ENCODE measurements at regions not wholly inside any gene's neighbourhood (a gene's known extent, or its start where the extent isn't known, plus 50 kb on each side); places are given as distances from the start of the nearest gene placed in this dataset.

DNA sequence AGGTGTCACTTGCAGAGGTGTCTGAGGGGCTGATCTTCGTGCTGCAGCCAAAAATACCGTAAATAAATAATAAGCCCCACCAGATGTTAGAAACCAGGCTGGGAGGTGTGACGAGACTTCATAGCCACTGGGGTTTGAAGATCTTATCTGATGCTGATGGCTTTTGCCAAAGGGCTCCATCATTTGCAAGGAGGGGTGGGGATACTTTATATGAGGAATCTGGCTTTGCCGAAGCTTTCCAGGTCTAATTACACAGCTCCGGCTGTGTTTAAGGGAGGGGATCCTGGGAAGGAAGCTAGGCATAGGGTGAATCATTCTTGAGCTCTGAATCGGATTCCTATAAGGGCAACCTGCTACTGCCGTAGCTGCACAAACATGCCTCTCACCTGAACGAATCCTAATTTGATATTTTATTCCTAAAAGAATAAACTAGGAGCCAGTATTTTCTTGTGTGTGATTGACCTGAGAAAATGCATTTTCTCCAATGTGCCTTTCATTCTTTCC, 249.6 kb downstream of the SOD2 start:
- no peak for DNase-seq (ENCODE audit: low read depth, low spot score)

DNA sequence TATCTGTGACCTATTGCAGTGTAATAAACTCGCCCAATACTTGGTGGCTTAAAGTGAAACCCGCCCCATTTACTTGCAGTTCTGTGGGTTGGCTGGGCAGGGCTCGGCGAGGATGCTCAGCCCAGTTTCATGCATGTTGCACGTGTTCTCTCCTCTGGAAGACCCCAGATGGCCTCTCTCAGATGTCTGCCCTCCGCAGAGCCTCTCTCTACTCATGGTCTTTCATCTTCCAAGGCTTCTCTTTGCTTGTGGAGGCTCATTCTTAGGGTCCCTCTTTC, 251.4 kb downstream of the SOD2 start:
- DNase-seq (ENCODE audit: low read depth, low spot score): no peak

DNA sequence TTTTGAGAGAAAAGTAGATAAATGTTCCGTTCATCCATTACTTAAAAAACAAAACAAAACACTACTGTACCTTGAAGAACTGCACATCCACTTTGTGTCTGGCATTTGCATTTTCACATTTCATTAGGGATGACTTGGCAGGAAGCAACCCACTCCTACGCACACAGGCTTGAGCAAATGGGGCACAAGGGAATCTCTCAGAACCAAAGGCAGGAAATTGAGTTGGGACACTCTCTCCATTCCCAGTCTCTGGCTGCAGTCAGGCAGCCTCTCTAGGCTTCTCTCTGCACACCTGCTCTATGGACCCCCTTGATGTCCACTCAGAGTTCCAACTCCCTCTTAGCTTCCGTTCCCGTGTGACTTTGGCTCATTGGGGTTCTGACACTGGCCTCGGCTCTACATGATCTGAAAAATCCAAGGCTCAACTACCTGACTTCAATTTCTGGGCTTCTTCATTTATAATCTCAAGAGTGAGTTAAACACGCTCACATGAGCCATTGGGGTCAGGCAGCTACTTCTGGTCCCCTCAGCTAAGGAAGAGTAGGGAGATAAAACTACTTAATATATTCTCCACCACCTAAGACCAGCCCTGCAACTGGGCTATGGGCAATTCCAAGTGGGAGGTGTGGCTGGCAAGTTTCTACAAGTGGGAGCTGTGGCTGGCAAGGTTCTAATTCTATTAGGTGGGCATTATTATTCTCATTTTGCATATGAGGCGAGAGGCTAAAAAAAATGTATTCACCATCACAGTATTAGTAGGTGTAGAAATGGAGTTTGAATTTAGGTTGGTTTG, 251.9 kb downstream of the SOD2 start:
- no peak for DNase-seq (ENCODE audit: low read depth, low spot score)

DNA sequence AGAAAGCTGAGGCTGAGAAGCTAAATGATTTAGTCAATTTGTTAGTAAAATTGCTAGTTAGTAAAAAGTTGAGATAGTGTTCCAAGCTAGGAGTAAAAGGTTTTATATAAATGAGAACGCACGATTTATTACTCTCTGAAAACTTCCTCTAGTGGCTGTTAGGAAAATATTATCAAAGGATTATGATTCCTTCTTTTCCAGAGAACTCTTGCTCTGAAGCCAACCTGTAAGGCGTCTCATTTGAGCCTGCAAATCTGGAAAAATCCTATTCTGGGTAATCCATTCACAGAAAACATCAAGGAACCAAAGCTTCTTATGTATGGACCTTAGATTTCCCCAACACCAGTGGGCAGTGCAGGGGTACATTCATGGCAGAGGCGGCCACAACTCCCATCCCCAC, 252.7 kb downstream of the SOD2 start:
- no peak for DNase-seq (ENCODE audit: low read depth, low spot score)

DNA sequence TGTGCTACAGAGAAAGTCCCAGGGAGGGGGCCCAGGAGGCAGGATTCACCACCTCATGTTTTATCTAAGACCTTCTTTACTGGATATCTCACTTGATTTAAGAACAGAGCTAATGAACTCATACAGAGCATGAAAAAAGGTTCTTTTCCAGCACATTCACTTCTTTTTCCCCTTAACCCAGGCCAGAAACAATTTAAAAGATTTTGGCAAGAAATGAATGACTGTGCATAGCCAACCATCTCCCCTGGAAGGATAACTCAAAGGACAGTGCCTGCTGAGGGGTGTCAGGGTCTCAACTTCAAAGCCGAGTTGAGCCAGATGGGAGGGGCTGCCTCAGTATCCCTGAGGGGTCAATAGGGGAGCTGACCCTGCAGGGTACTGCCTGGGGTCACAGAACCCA, 253.4 kb downstream of the SOD2 start:
- no peak for DNase-seq (ENCODE audit: low read depth, low spot score)

DNA sequence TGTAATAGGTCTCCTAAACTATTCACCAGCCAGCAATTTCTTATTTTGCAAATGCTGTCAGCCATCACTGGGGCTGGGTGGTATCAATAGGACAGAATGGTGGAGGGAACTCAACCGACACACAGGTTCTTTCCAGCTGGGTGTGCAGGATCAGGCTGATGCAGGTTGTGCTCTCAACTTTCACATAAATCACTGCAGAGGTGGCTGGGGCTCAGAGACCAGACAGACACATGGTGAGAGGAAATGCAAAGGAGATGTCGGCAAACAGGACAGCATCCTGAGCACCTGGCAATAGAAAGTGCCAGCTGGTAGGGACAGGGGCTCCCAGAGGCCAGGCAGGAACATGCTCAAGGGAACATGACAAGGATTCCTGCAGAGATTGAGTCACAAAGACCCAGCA, 254.9 kb downstream of the SOD2 start:
- no peak for DNase-seq (ENCODE audit: low read depth, low spot score)

DNA sequence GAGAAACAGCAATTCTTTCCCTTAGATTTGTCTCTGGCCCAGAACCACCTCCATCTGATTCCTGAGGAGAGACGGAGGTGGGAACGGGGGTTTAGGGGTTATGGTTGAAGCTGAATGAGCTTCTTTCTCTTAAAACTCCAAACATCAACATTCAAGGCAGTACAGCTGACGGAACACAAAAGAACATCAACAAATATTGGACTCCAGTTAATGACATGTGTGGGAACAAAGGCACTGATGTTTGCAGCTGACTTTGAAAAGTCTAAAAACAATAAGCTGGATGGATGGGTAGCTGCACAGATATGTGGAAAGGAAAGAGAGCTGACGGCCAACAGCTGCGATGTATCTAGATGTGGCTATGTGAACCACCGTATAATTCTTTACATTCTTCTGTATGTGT, 256.5 kb downstream of the SOD2 start:
- DNase-seq (ENCODE audit: low read depth, low spot score): no peak

DNA sequence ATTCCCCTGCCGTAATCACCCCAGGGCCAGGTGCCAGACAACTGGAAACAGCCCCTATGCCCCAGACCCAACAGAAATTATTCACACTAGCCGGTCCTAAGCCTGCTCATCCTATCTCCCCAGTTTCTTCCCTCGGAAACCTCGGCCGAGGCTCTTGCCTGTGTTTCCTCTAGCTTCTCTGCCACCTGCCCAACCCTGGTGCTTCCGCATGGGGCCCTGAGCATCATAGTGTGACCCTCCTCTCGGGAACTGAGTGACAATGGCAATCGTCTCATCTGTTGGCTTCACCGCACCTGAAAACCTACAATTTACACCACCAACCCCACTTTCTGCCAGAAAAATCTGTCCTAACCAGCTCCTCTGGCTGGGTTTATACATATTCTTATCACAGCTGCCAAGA, 257.3 kb downstream of the SOD2 start:
- DNase-seq (ENCODE audit: low read depth, low spot score): no peak

DNA sequence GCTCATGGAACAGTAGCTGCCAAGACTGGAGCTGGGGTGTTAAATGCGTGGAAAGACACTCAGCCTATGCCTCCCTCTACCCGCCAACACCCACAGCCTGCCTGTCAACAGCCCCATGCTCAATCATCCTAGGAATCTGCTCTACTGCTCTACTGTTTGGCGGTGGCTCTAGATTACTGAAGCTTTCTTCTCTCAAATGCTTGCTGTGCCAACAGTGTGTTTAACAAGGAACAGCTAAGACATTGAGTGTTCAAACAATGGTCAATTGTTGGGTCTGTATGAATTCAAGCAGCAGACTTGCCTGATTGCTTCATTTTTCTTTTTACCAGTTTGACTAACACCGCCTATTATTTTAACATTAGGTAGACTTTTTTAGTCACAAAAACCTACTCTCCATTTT, 258.6 kb downstream of the SOD2 start:
- DNase-seq (ENCODE audit: low read depth, low spot score): no peak

DNA sequence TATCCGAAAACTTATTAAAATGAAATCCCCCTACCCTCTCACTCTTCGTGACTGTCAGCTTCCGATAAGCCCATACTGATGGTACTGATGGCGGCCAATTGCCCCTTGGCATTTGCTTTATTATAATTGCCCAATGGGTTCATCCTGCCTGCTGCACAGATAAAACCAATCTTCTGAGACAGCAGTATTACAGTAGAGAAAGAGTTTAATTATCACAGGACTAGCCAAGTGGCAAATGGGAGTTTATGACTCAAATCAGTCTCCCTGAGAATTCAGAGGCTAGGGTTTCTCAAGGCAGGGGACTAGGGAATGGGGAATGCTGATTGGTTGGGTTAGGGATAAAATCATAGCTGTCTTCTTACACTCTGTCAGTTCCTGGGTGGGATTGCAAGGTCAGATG, 259.5 kb downstream of the SOD2 start:
- DNase-seq (ENCODE audit: low read depth, low spot score): no peak

DNA sequence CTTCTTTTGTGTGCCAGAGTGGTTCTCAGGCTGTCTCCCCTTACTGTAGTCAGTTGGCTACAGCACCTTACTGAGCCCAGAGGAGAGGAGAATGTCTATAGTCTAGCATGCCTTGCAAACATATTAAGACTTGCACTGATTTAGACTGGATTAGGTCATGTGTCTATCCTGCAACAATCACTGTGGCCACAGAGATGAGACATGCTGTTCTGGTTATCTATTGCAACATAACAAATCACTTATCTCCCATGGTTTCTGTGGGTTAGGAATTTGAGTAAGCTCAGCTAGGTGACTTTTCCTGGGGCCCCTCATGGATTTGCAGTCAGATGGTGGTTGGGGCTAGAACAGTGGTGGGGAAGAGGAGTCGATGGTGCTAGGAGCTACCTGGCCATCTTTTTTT, 261.3 kb downstream of the SOD2 start:
- DNase-seq (ENCODE audit: low read depth, low spot score): no peak

DNA sequence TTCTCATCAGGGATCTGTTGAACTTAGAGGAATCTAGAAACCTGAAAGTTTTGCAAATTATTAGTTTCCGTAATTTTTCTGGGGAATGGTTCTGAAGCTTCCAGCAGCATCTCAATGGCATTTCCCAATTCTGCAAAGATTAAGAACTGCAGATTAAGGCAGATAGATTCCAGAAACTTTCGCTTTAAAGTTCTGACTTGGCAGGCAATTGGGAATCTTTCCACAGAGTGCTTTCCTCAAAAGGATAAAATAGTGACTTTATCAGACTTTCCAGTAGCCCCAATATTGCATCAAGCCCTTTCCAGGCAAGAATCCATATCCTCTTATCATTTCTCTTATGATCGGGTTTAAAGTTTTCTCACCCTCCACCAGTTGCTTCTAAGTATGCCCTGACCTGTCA, 261.1 kb downstream of the FNDC1 start:
- no peak for DNase-seq (ENCODE audit: low read depth, low spot score)

DNA sequence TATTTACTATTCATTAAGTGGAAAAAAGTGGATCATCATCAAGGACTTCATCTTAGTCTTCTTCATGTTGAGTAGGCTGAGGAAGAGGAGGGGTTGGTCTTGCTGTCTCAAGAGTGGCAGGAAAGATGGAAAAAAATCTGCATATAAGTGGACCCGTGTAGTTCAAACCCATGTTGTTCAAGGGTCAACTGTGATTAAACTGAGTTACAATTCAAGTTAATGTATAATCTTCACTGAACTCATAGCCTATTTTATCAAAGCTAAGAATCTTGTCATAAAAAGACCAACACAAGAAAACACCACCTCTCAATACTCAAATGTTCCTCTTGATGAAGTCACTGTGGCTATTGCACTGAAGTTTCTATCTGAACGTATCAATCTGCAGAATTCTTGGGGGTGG, 260.2 kb downstream of the FNDC1 start:
- DNase-seq (ENCODE audit: low read depth, low spot score): no peak

DNA sequence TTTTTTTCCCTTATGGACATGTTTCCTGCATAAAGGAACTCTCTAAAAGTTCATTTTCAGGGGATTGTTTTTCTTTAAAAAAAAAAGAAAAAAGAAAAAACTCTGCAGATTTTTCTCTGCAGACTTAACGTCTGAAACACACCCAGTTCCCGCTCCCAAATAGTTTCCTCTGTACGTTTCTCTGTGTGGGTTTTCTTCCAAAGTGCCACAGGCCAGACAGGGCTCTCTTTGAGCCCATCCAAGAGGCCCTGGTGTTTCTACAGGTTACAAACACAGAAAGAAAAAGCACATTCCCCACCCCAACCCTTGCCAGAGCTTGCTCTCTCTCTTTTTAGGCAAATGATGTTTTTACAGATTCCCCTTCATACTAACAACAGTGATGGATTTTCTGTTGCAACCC, 258.6 kb downstream of the FNDC1 start:
- DNase-seq (ENCODE audit: low read depth, low spot score): no peak

DNA sequence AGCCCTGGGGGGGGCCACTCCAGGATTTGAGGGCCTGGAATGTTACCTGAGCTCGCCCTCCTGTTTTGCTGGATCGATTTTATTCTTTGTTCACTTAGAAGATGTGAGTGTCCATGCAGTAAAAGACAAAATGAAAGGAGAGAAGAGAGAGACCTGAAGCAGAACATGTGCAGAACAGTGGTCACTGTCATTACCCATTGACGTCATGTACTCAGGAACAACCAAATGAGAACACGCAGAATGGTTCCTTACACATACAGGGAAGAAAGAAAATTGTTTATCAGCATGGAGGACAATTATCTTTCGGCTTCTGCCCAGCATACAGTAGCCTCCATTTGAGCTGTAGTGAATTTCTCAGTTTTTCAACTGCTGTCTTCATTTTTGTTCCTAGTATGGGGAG, 258.1 kb downstream of the FNDC1 start:
- DNase-seq (ENCODE audit: low read depth, low spot score): no peak

DNA sequence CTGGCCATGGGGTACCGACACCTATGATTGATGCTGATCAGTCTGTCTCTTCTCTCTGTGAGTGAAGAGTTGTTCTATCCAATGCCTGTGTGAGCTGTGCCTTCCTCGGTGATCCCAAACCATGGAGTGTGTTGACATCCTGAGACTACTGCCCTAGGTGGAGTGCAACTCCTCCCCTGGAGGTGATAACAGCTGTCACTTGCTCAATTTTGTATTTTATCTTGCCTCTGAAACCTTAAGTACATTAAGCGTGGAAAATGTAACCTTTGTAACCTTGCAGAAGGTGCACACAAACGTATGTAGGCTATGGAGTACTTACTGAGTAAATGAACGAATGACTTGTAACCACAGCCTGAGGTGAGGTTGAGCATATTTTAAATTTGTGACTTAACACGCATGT, 256.2 kb downstream of the FNDC1 start:
- no peak for DNase-seq (ENCODE audit: low read depth, low spot score)

DNA sequence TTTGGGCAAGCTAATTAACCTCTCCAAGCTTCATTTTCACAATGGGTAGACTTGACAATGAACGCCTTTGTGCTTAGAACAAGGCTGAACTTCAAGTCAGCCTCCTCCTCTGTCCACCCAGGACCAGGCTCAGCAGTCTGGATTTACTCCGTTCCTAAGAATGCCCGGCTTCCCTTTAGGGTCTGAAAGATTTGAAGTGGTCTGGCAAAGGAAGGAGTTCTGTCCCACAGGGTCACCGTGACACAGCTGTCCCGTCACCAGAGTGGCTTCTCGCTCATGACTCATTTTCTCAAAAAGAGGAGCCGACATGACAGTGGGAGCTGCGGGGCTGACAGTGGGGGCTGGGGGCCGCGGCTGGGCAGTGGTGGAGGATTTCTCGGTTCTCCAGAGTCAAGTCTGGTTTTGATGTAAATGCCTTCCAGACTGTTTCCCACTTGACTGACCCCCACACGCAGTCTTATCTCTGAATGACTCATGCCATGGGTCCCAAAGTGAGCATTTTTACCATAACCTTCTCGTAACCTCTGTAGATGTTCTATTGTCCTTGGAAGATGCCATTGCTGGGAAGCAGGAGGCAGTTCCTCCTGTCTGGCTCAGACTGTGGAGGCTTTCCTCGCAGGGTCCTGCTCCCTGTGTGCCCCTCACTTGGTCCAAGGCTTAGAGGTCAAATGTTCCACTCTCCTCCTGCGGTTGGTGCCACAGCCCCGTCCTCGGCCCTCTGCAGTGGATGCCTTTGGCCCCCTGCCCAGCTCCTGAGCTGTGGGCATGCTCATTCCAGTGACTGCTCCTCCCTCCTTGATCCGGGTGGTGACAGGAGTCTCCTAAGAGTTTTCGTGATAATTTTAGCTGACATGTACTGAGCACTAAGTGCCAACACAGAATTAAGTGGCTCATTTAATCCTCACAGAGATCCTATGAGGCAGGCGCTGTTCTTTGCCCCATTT, 253.1 kb downstream of the FNDC1 start:
- DNase-seq (ENCODE audit: low read depth, low spot score): no peak

DNA sequence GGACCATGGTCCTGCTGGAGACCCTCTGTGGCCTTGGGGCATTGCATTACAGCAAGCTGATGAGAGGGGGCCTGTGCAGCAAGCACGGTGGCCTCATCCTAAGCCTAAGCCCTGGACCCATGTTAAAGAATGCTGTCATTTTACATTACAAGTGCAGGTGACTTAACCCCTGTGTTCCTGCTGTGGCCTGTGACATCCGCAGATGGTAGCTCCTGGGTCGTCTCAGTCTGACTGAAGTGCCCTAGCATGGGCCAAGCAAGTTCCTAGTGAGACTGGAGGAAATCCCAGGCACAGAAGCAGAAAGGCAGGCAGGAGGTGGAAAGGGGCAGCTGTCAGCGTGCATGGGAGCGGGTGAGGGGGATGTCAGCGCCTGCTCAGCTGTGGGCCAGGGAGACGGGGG, 252.4 kb downstream of the FNDC1 start:
- no peak for DNase-seq (ENCODE audit: low read depth, low spot score)

DNA sequence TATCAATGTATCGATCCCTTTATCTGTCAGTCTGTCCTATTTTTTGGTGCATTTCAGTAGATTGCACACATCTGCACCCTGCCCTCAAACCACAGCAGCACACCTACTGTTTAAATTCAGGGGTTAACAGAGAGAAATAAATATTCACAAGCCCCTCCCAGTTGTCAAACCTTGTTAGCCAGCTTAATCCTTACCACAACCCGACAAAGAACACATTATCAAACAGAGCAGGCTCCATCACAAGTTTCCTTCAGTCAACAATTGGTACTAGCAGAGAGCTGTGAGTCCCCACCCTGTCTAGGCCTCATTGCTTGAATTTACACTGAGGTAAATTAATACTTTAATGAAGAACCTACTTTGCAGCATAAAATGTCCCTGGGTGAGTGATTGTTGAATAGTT, 249.8 kb downstream of the FNDC1 start:
- DNase-seq (ENCODE audit: low read depth, low spot score): no peak

DNA sequence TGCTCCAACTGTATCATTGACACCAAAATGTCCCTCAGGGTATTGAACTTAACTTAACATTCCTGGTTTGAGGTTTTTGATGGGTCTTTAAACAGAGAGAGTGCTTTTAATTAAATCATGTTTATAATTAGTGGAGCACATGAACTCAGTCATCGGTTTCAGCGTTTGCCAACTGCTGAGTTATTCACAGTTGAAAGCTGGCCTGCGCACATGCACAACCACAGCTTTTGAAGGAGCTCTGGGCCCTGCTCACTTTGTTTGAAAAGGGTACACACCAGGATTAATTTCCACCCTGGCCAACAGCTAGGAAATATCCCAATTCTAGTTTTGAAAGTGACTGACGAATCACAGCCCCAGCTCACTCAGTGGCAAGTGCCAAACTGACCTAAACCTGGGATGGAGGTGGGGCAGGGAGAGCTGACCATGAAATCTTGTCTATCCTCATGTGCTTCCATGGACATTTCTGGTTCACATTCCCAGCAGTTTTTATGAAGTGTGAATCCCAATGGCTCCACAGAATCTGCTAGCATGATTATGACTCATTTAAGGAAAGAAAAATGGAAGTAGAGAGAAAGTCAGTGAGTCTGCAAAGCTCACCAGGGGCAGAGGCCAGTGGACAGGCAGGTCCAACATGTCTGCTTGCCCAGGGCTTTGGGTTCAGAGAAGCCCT, 247.8 kb downstream of the FNDC1 start:
- DNase-seq (ENCODE audit: low read depth, low spot score): no peak

DNA sequence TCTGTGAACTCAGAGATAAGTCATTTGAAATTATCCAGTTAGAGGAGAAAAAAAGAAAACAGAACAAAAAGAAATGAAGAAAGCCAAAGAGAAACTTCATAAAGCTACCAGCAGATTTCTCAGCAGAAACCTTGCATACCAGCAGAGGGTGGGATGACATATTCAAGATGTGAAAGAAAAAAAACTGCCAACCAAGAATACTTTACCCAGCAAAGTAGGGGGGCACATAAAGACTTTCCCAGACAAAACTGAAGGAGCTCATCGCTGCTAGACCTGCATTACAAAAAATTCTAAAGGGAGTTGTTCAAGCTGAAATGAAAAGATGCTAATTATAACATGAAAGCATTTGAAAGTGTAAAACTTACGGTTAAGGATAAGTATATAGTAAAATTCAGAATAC, 246.3 kb downstream of the FNDC1 start:
- DNase-seq (ENCODE audit: low read depth, low spot score): no peak

DNA sequence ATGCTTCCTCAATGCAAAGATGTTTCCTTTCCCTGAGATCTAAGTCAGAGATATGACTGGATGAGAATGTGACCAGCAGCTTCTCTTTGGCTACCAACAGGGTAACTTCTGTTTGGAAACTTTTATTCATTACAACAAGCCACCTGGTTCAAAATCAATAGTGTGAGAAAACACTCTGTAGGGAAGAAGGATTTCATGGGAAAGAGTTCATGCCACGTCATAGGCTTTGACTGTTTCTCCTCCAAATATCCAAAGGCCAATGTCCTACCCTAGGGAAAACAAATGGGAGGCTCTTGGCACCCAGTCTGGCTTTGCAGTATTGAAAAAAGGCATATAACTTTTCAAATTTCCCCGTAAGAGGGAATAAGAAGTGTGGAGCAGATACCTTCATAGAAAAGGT, 245.5 kb downstream of the FNDC1 start:
- no peak for DNase-seq (ENCODE audit: low read depth, low spot score)
